NCI-H2227 (cell line): ENCODE measurements at regions not wholly inside any gene's neighbourhood (a gene's known extent, or its start where the extent isn't known, plus 50 kb on each side); places are given as distances from the start of the nearest gene placed in this dataset.

Experiments
- DNase-seq: peaks from one replicate; lab custom pipeline; 2025; ENCODE audit not compliant: unreplicated experiment; lab: John Stamatoyannopoulos, UW

DNA sequence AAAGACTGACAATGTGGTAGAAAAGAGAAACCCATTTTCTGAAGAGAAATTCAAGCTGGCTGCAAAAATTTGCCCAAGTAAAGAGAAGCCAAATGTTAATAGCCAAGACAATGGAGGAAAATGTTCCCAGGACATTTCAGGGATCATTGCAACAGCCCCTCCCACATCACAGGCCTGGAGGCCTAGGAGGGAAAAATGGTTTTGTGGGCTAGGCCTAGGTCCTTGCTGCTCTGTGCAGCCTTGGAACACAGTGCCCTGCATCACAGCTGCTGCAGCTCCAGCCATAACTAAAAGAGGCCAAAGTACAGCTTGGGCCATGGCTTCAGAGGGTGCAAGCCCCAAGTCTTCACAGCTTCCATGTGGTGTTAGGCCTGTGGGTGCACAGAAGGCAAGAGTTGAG lies 332.4 kb upstream of the LRIG3 start:
- DNase-seq = no peak

DNA sequence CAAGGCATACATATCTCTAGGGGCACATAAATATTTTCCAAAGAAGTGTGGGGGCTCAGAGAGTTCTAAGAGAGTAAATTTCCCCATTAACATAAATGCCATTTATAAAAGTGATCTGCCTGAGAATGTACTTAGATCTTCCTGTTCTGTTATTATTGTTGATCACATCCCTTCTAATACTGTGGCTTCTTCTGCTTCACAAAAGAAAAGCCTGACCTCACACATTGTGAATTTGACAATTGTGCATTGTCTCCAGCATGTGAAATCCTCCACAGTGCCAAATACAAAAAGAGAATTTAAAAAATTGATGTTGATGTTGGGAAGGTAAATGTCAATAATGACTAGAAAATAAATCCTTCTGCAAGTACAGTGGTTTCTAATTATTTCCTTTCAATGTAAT lies 330.5 kb upstream of the LRIG3 start:
- DNase-seq = no peak

DNA sequence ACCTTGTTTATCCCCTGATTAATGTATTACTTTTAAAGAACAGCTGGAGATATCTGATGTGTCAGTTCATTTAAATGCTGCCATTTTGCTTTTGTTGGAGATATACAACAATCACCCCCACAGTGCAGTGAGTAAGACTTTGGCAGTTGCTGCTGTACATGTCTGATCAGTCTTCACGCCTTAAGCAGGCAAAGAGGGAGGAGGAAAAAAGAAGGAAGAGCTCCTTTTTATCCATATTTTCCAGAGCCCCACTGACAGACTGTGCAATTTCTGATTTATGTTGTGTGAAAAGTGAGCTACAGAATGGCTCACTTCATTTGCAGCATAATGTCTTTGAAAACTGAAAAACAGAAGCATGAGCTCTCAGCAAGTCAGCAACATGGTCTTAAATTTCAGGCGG lies 319.7 kb upstream of the LRIG3 start:
- no peak for DNase-seq

DNA sequence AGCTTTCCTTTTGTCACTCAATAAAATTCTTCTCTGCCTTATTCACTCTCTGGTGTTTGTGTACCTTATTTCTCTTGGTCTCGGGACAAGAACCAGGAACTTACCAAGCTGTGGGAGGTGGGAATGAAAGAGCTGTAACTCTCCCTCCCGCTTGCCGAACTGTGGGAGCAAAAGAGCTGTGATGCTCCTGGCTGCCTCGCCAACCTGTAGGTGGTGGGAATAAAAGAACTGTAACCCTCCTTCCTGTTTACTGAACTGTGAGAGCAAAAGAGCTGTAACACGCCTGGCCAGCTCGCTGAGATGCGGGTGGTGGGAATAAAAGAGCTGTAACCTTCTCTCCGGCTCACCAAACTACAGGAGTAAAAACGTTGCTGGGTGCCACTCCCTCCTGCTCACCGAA lies 314.1 kb upstream of the LRIG3 start:
- no peak for DNase-seq

DNA sequence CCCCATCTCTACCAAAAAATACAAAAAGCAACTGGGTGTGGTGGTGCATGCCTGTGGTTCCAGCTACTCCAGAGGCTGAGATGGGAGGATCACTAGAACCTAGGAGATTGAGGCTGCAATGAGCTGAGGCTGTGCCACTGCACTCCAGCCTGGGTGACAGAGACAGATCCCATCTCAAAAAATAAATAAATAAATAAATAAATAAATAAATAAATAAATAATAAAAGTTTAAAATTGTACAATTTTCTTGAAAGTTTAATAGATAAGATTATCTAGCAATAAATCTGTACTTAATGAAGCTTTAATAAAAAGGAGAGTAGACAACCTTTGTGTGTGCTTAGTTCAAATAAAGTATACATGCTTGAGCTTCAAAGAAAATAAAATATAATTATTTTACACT lies 310.0 kb upstream of the LRIG3 start:
- no peak for DNase-seq

DNA sequence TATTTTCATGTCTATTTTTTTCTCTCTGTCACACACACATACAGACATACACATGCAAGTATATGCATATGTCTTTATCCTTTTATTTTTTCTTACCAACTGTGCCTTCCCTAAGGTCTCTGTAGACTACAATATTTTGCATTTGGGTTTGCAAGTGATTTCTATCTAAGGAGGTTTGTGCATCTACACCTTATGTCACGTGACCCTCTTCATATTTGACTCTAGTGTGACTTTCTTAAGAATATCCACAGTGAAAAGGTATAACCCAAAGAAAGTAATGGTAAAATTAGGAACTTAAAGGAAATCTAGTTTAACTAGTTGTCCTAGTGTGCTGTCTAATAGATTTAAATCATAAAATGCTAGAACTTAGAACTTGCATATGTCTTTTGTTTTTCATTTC lies 298.8 kb upstream of the LRIG3 start:
- no peak for DNase-seq

DNA sequence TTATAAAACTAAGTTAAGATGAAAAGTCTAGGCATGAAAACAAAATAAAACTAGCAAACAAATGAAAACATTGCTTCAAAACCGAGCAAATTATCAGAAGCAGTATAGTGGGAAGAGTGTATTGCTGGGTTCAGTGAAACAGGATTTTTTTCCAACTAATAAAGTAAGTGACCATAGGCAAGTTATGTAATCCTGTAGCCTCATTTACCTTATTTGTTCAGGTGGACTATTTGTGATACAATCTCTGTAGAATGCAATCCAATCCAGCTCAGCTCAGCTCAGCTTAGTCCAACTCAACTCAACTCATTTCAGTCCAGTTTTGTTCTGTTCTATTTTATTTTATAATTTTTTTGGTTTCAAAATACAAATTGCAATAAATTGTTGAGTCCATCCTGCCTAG lies 276.7 kb upstream of the LRIG3 start:
- no peak for DNase-seq

DNA sequence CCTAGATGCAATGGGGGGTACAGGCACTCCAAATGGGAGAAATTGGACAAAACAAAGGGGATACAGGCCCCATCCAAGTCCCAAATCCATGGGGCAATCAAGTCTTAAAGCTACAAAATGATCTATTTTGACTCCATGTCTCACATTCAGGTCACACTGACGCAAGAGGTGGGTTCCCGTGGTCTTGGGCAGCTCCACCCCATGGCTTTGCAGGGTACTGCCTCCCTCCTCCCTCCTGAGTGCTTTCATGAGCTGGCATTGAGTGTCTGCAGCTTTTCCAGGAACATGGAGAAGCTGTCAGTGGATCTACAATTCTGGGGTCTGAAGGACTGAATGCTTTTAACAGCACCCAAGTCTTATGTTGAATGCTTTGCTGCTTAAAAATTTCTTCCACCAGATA lies 274.5 kb upstream of the LRIG3 start:
- DNase-seq = no peak

DNA sequence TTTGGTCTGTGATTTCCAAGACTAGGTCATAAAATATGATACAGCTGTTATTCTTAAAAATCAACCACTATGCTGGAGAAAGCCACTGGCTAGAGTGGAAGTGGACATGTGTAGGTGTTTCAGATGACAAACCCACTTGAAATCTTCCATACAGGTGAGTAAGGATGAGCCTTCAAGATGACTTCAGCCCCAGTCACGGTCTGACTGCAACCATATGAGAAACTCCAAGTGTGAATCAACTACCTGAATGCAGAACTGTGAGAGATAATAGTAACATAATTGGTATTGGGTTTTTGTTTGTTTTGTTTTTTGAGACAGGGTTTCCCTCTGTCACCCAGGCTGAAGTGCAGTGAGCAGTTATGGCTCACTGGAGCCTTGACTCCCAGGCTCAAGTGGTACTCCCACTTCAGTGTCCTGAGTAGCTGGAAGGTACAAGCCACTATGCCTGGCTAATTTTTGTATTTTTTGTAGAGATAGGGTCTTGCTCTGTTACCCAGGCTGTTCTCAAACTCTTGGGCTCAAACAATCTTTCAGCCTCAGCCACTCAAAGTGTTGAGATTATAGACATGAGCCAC lies 273.3 kb upstream of the LRIG3 start:
- no peak for DNase-seq

DNA sequence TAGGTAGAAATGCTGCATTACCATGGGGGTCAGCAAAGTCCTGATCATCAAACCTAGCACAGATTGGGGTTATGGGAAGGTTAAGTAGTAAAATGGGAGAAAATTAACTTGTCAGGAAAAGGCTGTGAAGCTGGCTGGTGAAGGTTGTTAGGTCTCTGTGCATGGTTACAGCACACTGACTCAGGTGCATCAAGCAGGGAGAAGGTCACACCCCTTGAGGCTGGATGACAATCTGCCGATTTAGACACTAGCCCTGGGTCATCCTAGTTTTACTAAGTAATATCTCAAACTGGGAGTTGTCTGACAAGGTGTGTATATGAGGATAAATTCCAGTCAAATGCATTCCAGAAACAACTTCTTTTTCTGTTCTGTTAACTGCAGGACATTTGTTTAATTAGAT lies 271.1 kb upstream of the LRIG3 start:
- no peak for DNase-seq

DNA sequence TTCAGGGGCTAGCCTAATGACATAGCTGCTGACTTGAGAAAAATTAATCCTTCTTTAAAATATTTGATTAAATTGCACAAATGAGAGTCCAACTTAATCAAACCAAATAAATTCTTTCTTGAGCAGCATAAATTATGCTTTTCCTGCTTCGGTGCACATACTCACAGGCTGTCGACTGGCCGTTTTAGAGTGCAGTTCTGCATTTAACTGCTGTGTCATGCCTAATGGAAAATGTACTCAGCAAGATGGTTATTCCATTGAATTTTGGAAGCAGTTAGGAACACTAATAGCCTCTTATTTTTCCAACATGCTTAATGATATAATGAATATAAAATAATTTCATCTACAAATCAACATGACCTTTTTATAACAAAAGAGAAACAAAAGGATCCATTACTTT lies 266.1 kb upstream of the LRIG3 start:
- no peak for DNase-seq

DNA sequence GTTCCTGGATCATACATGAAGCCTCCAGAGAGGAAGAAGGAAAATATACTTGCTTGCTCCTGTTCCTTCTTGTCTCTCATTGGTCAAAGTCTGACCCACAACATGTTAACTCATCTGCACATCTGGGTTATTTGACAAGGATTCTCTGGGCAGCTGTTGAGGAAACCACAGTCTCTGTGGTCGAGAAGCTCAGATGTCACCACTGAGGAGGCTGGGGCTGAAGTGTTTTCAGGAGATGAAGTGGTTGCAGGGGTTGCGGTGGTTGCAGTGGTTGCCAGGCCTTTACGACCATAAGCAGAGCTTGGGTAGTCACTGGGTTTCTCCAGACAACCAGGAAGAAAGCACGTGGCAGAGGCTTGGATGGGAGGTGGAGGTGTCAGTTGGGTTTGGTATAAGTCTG lies 265.0 kb upstream of the LRIG3 start:
- no peak for DNase-seq

DNA sequence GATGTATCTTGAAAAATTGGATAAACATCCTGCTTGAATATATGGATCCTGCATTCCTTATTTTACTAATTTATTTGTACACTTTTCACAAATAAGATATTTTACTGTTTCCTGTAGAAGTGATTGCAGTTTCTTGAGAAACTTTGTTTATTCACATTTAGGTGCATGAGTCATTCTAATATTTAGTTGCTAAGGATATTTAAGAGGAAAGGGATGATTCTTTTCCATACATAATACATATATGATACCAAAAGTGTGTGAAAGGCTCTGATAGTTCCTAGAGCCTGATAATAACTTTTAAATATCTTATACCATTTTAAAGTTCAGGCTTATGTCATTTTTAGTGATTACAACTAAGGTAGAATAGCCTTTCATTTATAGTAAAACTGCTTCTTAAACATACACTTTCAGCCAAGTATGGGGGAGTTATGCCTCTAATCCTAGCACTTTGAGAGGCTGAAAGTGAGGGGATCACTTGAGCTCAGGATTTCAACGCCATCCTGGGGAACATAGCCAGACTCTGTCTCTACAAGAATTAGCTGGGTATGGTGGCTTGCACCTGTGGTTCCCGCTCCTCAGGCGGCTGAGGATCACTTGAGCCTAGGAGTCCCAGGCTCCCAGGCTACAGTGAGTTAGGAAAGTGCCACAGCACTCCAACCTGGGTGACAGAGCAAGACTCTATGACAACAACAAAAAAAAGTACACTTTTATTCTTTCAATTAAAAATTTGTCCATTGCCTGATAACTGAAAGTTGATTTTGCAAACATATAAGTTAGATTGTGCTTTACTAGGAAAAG lies 262.6 kb upstream of the LRIG3 start:
- DNase-seq = no peak

DNA sequence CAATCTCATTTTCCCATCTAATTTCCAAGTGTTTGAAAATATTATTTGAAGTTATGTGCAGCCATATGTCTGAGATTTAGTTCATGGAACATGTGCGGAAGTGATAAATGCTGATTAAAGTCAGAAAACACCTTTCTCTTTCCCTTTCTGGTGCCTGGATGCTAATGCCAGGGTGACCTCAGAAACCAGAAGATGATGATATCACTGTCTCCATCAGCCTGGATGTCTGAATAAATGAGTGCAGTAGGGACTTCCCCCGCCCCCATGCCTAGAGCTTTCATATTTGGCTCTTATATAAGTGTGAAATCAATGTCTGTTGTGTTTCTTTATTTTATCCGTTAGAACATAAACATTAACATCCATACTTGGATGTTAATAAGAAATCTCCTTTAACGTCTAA lies 261.9 kb upstream of the LRIG3 start:
- DNase-seq = no peak

DNA sequence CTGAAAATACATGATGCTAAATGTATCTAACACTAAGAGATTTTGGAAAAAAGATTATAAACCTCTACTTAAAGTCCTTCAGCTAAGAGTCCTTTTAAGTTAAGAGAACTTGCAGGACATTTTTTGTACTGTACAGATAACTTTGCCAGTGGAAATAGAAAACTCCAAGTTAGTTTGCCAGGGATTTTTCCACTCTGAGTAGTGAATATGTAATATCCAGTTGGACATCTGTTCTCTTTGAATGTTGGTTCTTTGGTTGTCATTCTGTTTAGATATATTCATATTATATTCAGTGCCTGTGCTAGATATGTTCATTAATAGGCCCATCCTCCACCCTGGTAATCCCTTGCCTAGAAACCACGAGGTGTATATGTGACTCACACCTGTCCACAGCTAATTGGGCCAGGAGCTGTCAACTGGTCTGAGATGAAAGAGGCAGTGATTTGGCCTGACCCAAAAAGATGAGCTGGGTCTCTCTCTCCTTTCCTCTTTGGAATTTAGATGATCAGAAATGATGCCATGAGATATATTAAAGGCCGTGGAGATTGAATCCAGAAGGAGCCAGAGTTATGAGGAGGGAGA lies 261.0 kb upstream of the LRIG3 start:
- DNase-seq = no peak

DNA sequence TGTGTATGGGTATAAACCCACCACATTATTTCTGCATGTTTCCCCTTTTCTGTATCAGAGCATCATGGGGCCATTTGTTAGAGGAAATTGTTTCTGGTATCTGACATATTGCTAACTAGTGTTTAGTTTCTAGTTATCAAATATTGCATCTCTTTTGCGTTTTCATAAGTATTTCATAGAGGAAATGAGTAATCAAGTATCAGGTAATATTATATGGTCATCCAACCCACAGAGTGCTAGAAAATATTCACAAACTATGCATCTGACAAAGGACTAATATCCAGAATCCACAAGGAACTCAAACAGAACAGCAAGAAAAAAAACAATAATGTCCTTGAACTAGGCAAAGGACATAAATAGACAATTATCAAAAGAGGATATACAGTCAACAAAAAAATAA lies 258.9 kb upstream of the LRIG3 start:
- DNase-seq = no peak

DNA sequence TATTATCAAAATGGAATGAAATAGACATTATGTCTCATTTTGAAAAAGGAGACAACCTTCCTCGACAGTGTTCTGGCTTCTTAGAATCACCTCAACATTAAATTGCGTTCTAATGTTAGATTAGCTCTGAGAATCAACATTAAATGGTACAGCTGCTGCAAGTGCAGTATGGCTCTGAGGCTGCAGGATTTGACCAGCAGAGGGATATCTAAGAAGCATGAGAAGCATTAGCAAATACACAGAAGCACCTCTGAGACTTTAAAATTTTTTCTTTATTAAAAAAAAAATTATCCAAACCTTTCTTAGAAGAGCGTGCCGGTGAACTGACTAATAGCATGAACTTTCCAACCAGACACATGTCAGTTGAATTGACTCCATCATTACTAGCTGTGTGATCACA lies 253.4 kb upstream of the LRIG3 start:
- no peak for DNase-seq

DNA sequence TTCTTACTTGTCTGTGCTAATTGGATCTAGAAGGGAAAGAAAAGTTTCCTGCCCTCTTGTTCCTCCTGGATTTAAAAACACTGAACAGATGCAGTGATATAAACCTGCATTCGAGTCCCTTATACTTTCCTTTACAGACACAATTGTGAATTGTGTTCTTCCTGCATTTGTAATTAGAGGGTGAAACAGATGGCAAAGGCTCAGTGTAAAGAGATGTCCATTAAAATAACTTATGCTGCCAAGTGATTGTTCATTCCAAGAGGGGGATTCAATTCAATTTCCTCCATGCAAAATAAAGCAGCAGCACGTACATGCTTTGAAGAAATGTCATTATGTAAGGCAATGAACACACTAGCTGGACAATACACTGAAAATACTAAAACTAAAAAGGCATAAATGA lies 248.3 kb upstream of the LRIG3 start:
- no peak for DNase-seq

DNA sequence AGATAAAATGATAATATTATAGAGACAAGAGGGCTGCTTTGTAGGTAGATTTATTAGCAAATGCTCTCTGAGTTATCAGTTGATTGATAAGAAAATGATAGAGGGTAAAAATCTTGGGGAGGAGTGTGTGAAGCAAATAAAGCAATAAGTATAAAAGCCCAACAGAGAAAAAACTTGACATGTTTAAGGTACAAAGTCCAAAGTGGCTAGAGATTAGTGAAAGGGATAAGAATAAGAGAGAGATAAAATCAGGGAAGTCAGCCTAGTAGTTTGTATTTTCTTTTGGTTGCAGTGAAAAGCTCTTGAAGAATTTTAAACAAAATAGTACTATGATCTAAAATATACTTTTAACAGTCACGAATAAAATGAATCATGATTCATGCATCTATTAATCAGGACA lies 246.2 kb upstream of the LRIG3 start:
- no peak for DNase-seq

DNA sequence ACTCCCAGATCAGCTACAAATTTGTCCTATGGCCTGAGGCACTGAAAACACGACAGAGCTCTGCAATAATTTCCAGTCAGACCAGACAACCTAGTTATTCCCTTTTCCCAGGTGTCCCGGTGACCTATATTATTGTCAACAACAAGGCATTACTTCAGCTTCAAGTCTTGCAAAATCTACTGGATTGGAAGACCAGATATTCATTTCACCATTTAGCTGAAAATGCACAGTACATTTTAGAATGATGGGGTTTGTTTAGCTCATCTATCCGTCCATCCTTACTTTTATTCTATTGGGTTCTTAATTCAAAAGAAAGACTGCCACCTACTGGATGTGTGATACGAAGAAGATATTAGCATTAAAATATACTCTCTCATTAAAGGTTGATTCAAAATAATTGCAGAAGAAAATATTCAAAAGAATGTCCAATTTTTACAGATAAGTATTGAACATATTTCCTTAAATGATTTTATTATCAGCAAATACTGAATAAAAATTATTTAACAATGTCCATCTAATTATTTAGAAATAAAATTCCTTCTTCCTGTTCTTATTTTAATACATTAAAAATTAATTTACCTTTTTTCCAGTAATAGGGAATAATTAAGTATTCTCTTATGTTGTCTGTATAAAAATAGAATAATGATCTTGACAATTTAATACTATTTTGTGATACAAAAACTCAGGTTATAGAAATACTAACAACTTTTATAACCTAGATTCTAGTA lies 244.9 kb upstream of the LRIG3 start:
- DNase-seq = no peak

DNA sequence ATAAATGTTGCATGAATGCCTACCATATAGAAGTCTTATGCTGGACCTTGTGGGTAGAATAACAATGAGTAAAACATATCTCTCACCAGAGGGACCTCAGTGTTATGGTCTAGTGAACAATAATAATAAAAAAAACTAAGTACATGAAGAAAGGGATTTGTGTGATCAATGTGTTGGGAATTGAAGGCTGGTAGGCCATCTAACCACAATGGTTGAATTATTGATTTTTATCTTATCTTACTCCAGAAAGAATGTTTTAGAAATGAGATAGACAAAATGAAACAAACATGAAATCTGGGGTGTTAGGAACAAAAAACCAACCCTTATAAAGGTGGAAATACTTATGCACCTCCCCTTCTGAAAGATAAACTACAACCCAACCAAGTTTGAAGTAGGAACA lies 243.9 kb upstream of the LRIG3 start:
- no peak for DNase-seq

DNA sequence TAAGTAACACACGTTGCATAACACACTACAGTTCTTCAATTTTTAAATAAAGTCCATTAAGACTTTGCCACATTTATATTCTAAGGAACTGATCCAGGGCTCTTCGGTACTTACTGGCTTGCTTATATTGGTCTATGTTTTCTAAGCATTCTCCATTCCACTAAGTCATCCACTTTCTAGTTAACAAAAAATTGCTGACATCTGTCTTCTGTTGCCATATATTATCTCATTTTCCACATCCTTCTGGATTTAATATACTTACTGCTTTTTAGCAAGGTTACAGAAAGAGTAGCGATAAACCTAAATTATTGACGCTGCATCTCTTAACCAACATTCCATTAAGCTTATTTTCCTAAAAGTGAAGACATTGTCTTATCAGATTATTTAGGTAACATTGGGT lies 238.4 kb upstream of the LRIG3 start:
- no peak for DNase-seq
